HG03103 (cell line): ENCODE measurements at regions not wholly inside any gene's neighbourhood (a gene's known extent, or its start where the extent isn't known, plus 50 kb on each side); places are given as distances from the start of the nearest gene placed in this dataset.
"Not testable (repeated sequence)": the region's sequence is repeated elsewhere in the genome, so short reads cannot be mapped to it uniquely, and the experiment has no call there.

Source experiments
- ATAC-seq: cut with Tn5 transposase; IDR thresholded peaks from one replicate; pipeline ENCODE4 v1.9.1; 2021; ENCODE audit warnings: low read depth; ENCODE audit not compliant: unreplicated experiment

- ATAC-seq: not testable (repeated sequence)
These were observed 381.8 kb upstream of the MIS18BP1 start for GRCh38 chr14:45634651-45635441.

GRCh38 chr14:45633220-45633984 is 380.4 kb upstream of the MIS18BP1 start:
- no peak for ATAC-seq

GRCh38 chr14:45621731-45622130 is 368.7 kb upstream of the MIS18BP1 start:
- ATAC-seq: no peak

- no peak for ATAC-seq
These were observed 366.8 kb upstream of the MIS18BP1 start for GRCh38 chr14:45619831-45620230.

GRCh38 chr14:45610318-45610717 is 357.3 kb upstream of the MIS18BP1 start:
- ATAC-seq: no peak

- ATAC-seq: no peak
These were observed 334.1 kb upstream of the MIS18BP1 start for GRCh38 chr14:45587142-45587541.

- ATAC-seq: no peak
These were observed 306.6 kb upstream of the MIS18BP1 start for GRCh38 chr14:45559626-45560025.

- ATAC-seq: no peak
These were observed 305.2 kb upstream of the MIS18BP1 start for GRCh38 chr14:45558183-45558582.

- ATAC-seq: no peak
These were observed 301.0 kb upstream of the MIS18BP1 start for GRCh38 chr14:45553981-45554380.

GRCh38 chr14:45551240-45551820 is 298.3 kb upstream of the MIS18BP1 start:
- ATAC-seq: not testable (repeated sequence)

- ATAC-seq: no peak
These were observed 278.0 kb upstream of the MIS18BP1 start for GRCh38 chr14:45531022-45531421.

GRCh38 chr14:45526715-45527549 is 273.9 kb upstream of the MIS18BP1 start:
- peak; percentile 52 for ATAC-seq

- ATAC-seq: no peak
These were observed 266.8 kb upstream of the MIS18BP1 start for GRCh38 chr14:45519766-45520165.

- no peak for ATAC-seq
These were observed 239.9 kb upstream of the MIS18BP1 start for GRCh38 chr14:45492876-45493275.

- ATAC-seq: no peak
These were observed 238.9 kb upstream of the MIS18BP1 start for GRCh38 chr14:45491914-45492313.

GRCh38 chr14:45486599-45486998 is 233.6 kb upstream of the MIS18BP1 start:
- ATAC-seq: no peak

- ATAC-seq: no peak
These were observed 214.0 kb upstream of the MIS18BP1 start for GRCh38 chr14:45467023-45467422.

- no peak for ATAC-seq
These were observed 181.2 kb upstream of the MIS18BP1 start for GRCh38 chr14:45434221-45434620.

GRCh38 chr14:45426685-45427282 is 173.8 kb upstream of the MIS18BP1 start:
- ATAC-seq: peak; percentile 68

- no peak for ATAC-seq
These were observed 153.9 kb upstream of the MIS18BP1 start for GRCh38 chr14:45406942-45407341.
